ENCODE measurements at regions not wholly inside any gene's neighbourhood (a gene's known extent, or its start where the extent isn't known, plus 50 kb on each side); places are given as distances from the start of the nearest gene placed in this dataset.
"Not testable (repeated sequence)": the region's sequence is repeated elsewhere in the genome, so short reads cannot be mapped to it uniquely, and the experiment has no call there.

DNA sequence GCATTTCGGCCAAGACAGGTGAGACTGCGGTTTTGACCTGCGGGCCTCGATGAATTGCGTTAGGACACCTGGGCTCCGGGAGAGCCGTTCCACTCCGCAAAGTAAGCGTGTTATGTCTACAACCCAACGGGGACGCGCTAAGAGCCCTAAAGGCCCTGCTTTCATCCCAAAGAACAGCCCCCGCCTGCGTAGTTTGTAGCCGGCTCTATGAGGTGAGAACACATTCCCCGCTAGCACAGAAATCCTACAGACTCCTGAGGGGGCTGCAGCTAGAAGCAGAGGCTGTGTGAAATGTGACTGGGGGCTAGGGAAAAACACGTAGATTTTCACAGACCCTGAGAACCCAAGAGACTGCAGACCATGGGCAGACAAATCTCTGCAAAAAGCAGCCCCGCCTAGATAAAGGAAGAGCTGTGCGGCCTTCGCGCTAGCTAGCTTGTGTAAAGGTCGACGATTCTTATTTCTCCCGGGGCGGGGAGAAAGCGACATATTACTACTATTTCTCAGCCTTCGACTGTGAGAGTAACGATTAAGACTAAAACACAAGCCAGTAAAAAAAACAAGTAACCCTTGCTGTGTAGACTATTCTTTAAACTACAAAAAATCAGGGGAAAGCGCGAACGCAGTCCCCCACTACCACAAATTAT lies 242.9 kb downstream of the FAM72C start:
- H3K4me1 Mint-ChIP-seq (ENCODE audit: low read depth); H3K27ac Mint-ChIP-seq; intact Hi-C loops (cut with micrococcal nuclease); H3K36me3 Mint-ChIP-seq (ENCODE audit: low read depth); H3K4me3 Mint-ChIP-seq (ENCODE audit: low read depth); H3K9me3 Mint-ChIP-seq: not testable (repeated sequence)
- peak; percentile 12 for DNase-seq (ENCODE audit: low spot score)
- H3K27me3 Mint-ChIP-seq (ENCODE audit: low read depth), result peaks cover 26% of the 10 kb centered on the region

DNA sequence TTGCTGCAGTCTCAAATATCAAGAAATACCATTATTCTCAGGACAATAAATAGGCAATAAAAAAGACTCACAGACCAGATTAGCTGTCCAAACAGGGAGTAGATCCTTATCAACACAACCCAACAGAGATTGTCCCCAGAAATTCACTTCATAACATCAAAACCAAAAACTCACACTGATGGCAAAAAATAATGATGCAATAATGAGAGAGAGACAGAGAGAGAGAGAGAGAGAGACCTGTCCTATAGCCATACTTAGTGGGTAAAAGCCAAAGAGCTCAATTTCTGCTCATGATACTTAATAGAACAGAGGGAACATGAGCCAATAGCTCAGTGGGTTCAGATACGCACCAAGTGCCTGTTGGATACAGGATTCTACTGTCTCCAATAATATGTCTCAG lies 244.5 kb downstream of the FAM72C start:
- intact Hi-C loops (cut with micrococcal nuclease), result no loop called here
- Mint-ChIP-seq H3K9me3 (no peaks in the 10 kb centered on the region), H3K27me3 (ENCODE audit: low read depth) (peaks cover 36% of the 10 kb centered on the region), H3K27ac (no peak overlapping the region), H3K4me3 (ENCODE audit: low read depth) (no peak overlapping the region), H3K36me3 (ENCODE audit: low read depth) (no peaks in the 10 kb centered on the region), H3K4me1 (ENCODE audit: low read depth) (peaks cover 3% of the 10 kb centered on the region)
- DNase-seq (ENCODE audit: low spot score), result no peak

DNA sequence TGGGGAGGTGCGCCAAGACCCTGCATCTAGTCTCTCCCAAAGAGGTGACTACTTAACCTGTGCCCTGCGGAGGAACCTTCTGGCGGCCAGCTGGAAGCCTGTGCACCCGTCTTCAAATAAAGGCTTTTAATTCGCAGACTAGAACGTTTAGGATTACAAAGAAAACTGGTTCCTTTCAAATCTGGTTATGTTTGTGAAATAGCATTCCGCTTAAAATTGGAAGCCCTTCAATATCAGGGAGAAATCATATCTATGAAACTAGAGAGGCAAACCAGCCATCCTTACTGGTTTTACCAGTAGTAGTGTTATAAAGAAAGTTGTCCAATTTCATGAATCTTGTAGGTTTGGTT lies 250.8 kb downstream of the FAM72C start:
- Mint-ChIP-seq H3K27me3 (ENCODE audit: low read depth) (peaks cover 60% of the 10 kb centered on the region), H3K4me3 (ENCODE audit: low read depth) (peak overlapping the region; percentile 22), H3K4me1 (ENCODE audit: low read depth) (peaks cover 5% of the 10 kb centered on the region), H3K9me3 (no peaks in the 10 kb centered on the region), H3K36me3 (ENCODE audit: low read depth) (no peaks in the 10 kb centered on the region), H3K27ac (peak overlapping the region; percentile 21)
- intact Hi-C loops (cut with micrococcal nuclease), result no loop called here
- no peak for DNase-seq (ENCODE audit: low spot score)

DNA sequence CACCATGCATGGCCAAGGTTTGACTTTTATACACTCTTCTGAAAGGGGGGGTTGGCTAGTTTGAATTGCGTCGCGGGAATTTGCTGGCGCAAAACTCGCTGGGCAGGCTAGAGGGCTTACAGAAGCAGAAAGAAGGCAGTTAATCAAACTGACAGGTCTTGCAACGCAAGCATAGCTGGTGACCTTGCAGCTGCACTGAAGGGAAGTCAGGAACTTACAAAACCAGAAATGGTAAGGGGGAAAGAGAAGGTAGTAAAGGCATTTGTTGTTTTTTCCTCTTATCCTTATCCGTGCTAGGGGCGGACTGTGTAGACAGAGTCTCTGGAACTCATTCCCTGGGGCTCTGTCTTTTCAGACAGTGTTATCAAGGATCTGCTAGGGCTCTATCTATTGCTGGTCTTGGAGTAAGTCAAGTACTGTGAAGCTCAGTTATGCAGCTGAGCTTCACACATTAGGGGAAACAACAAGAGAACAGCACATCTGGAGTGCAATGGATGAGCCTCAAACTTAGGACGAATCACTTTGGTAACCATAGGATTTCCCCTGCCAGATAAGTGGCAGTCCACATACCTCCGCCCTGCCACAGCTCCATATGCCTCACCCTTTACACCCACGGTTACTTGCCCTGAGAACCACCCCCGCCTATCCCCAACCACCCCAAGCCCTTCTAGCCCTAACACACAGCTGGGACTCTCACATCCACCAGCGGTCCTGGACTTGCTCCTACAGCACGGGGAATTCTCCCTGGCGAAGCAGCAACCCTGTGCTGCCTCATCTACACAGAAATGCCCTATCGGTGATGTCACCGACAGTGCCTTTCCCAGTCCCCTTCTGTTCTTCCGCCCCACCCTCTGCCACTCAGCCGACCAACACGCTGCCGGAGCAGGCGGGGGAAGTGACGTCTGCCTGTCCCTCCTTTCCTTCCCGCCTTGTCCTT lies 251.4 kb downstream of the FAM72C start:
- peaks cover 5% of the 10 kb centered on the region for H3K4me1 Mint-ChIP-seq (ENCODE audit: low read depth)
- peaks cover 60% of the 10 kb centered on the region for H3K27me3 Mint-ChIP-seq (ENCODE audit: low read depth)
- intact Hi-C loops (cut with micrococcal nuclease), result no loop called here
- peak overlapping the region; percentile 21 for H3K27ac Mint-ChIP-seq
- DNase-seq (ENCODE audit: low spot score), result no peak
- no peaks in the 10 kb centered on the region for H3K9me3 Mint-ChIP-seq
- H3K4me3 Mint-ChIP-seq (ENCODE audit: low read depth), result peak overlapping the region; percentile 22
- no peaks in the 10 kb centered on the region for H3K36me3 Mint-ChIP-seq (ENCODE audit: low read depth)

DNA sequence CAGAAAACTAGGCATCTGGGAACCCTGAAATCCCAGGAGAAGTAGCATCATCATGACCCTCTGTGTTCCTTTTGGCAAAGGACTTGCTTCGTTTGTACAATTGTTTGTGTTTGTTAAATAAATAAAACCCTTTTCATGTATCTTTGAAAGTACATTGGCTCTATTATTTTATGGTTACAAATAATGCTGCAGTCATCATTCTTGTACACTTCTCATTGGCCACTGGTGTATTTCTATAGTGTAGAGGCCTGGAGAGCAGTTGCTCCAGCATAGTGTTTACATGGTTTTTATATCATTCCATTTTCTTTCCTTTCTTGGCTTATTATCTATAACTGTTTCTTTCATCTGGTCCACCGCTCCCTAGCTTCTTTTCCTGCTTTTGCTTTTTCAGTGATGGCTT lies 253.3 kb downstream of the FAM72C start:
- peaks cover 5% of the 10 kb centered on the region for H3K4me1 Mint-ChIP-seq (ENCODE audit: low read depth)
- H3K4me3 Mint-ChIP-seq (ENCODE audit: low read depth), result no peak overlapping the region
- H3K27me3 Mint-ChIP-seq (ENCODE audit: low read depth), result peaks cover 59% of the 10 kb centered on the region
- no peak for DNase-seq (ENCODE audit: low spot score)
- intact Hi-C loops (cut with micrococcal nuclease), result no loop called here
- H3K27ac Mint-ChIP-seq, result no peak overlapping the region
- no peaks in the 10 kb centered on the region for H3K9me3 Mint-ChIP-seq
- H3K36me3 Mint-ChIP-seq (ENCODE audit: low read depth), result no peaks in the 10 kb centered on the region

DNA sequence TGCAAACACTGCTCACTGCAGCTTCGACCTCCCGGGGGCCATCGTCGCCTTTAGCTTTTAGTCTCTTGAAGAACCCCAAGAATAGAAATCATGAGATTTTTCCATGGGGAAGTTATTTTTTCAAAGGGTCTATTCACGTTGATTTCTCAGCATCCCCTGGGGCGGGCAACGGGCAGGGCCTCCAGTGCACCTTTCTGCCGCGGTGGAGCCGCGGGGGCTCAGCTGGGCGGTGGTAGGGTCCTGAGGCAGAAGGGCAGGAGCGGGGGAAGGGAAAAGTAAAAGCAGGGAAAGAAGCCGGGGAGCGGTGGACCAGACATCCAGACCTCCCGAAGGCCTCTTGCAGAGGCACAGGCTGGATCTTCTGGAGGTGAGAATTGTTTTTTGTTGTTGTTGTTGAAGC lies 253.8 kb downstream of the FAM72C start:
- H3K4me1 Mint-ChIP-seq (ENCODE audit: low read depth), result peaks cover 5% of the 10 kb centered on the region
- no peak overlapping the region for H3K4me3 Mint-ChIP-seq (ENCODE audit: low read depth)

DNA sequence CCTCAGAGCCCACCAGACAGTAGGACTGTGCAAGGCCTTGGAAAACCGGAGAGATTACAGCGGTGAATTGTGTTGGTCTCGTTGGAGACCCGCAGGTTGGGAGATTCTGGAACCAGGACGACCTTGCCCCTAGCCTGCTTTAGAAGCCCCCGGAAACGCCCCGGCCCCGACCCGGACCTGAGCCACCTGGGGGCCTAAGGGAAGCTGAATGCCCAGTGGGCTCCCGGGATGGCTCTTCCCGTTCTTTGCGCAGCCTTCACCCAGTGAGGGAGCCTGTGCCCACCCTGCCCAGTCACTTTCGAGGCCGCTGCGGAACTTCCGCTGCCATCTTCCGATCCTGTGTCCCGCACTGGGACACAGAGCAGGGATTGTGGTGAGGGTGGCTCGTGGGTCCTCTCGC lies 254.4 kb downstream of the FAM72C start:
- Mint-ChIP-seq H3K4me3 (ENCODE audit: low read depth) (no peak overlapping the region), H3K4me1 (ENCODE audit: low read depth) (peaks cover 5% of the 10 kb centered on the region), H3K36me3 (ENCODE audit: low read depth) (no peaks in the 10 kb centered on the region), H3K27ac (no peak overlapping the region), H3K27me3 (ENCODE audit: low read depth) (peaks cover 49% of the 10 kb centered on the region), H3K9me3 (no peaks in the 10 kb centered on the region)
- intact Hi-C loops (cut with micrococcal nuclease), result no loop called here
- DNase-seq (ENCODE audit: low spot score), result no peak

More for the DNA sequence above, 253.8 kb downstream of the FAM72C start:
- H3K27ac Mint-ChIP-seq, result no peak overlapping the region
- intact Hi-C loops (cut with micrococcal nuclease), result no loop called here
- peaks cover 55% of the 10 kb centered on the region for H3K27me3 Mint-ChIP-seq (ENCODE audit: low read depth)
- no peaks in the 10 kb centered on the region for H3K36me3 Mint-ChIP-seq (ENCODE audit: low read depth)
- no peaks in the 10 kb centered on the region for H3K9me3 Mint-ChIP-seq
- DNase-seq (ENCODE audit: low spot score), result no peak

DNA sequence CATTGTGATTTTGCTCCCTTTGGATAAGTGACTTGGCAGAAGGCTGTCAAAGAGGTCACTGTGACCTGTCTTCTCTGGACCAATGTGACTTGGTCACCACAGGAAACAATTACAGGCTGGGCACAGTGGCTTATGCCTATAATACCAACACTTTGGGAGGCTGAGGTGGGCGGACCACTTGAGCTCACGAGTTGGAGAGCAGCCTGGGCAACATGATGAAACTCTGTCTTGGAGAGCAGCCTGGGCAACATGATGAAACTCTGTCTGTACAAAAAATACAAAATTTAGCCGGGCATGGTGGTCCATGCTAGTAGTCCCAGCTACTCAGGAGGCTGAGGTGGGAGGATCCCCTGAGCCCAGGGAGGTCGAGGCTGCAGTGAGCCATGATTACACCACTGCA lies 256.9 kb downstream of the FAM72C start:
- H3K4me3 Mint-ChIP-seq (ENCODE audit: low read depth); H3K36me3 Mint-ChIP-seq (ENCODE audit: low read depth); intact Hi-C loops (cut with micrococcal nuclease); H3K27ac Mint-ChIP-seq; H3K4me1 Mint-ChIP-seq (ENCODE audit: low read depth); H3K9me3 Mint-ChIP-seq; DNase-seq (ENCODE audit: low spot score): not testable (repeated sequence)
- peaks cover 36% of the 10 kb centered on the region for H3K27me3 Mint-ChIP-seq (ENCODE audit: low read depth)

DNA sequence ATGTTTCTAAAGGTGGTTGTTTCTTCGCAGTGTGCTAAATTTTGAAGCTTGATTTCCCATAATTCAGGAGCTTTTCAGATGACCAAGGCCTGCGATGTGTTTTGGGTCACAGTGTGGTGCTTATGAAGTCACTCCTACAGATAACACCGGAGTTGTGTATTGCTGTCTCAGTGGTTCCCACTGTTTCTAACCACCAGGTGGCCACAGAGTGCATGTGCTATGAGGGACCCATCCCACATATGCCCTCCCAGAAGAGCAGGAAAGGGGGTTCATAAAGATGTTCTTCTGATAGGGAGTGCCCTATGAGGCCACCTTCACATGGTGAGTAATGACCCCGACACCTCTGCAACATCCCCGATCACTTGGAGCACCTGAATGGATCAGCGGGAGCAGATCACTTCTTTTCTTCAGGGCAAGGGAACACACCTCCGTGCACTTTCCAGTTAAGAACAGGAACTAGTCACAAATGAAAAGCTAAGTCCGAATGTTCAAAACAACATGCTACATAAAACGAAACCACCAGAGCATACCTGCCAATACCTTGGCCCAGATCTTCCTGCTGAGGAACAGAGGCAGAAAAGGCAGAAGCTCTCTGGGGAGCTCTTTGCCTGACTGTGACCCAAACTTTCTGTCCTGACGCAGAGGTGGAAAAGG lies 262.1 kb downstream of the FAM72C start:
- H3K27ac Mint-ChIP-seq; H3K4me1 Mint-ChIP-seq (ENCODE audit: low read depth); H3K4me3 Mint-ChIP-seq (ENCODE audit: low read depth); intact Hi-C loops (cut with micrococcal nuclease); H3K9me3 Mint-ChIP-seq; DNase-seq (ENCODE audit: low spot score); H3K36me3 Mint-ChIP-seq (ENCODE audit: low read depth): not testable (repeated sequence)
- peaks cover 22% of the 10 kb centered on the region for H3K27me3 Mint-ChIP-seq (ENCODE audit: low read depth)

DNA sequence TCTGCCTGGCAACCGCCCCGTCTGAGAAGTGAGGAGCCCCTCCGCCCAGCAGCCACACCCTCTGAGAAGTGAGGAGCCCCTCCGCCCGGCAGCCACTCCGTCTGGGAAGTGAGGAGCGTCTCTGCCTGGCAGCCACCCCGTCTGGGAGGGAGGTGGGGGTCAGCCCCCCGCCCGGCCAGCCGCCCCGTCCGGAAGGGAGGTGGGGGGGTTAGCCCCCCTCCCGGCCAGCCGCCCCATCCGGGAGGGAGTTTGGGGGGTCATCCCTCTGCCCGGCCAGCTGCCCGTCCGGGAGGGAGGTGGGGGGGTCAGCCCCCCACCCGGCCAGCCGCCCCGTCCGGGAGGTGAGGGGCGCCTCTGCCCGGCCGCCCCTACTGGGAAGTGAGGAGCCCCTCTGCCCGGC lies 269.0 kb downstream of the FAM72C start:
- H3K27ac Mint-ChIP-seq; H3K4me3 Mint-ChIP-seq (ENCODE audit: low read depth); DNase-seq (ENCODE audit: low spot score); intact Hi-C loops (cut with micrococcal nuclease); H3K9me3 Mint-ChIP-seq; H3K36me3 Mint-ChIP-seq (ENCODE audit: low read depth); H3K4me1 Mint-ChIP-seq (ENCODE audit: low read depth): not testable (repeated sequence)
- H3K27me3 Mint-ChIP-seq (ENCODE audit: low read depth), result peaks cover 36% of the 10 kb centered on the region

DNA sequence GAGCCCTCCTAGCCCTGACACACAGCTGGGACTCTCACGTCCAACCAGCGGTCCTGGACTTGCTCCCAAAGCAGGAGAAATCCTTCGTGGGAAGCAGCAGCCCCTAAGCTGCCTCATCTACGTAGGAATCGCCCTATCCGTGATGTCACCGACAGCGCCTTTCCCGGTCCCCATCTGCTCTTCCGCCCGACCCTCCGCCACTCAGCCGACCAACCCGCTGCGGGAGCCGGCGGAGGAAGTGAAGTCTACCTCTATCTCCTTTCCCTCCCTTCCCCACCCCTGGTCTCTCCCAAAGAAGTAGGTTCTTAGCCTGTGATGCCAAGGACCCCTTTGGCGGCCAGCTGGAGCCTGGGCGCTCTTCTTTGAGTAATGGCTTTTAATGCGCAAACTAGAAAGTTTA lies 272.1 kb downstream of the FAM72C start:
- H3K27ac Mint-ChIP-seq, result no peak overlapping the region
- peaks cover 52% of the 10 kb centered on the region for H3K27me3 Mint-ChIP-seq (ENCODE audit: low read depth)
- no peaks in the 10 kb centered on the region for H3K9me3 Mint-ChIP-seq
- H3K4me1 Mint-ChIP-seq (ENCODE audit: low read depth), result peaks cover 9% of the 10 kb centered on the region
- no peak overlapping the region for H3K4me3 Mint-ChIP-seq (ENCODE audit: low read depth)
- intact Hi-C loops (cut with micrococcal nuclease), result loop anchor here (2.0 kb wide), 1 partner anchor 47 kb away; no protein-coding TSS in a partner anchor
- DNase-seq (ENCODE audit: low spot score), result no peak
- peaks cover 4% of the 10 kb centered on the region for H3K36me3 Mint-ChIP-seq (ENCODE audit: low read depth)

DNA sequence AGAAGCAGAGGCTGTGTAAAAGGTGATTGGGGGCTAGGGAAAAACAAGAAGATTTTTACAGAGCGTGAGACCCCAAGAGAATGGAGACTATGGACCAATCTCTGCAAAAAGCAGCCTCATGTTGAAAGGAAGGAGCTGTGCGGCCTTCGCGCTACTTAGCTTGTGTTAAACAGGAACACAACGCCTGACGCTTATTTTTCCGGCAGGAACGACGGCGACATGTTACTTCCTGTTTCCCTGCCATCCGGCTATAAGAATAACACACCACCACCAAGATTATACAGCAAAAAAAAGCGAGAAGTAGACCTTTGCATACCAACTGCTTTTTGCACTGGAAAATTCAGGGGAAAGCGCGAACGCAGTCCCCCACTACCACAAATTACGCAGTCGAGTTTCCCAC lies 272.7 kb downstream of the FAM72C start:
- peaks cover 4% of the 10 kb centered on the region for H3K36me3 Mint-ChIP-seq (ENCODE audit: low read depth)
- peaks cover 58% of the 10 kb centered on the region for H3K27me3 Mint-ChIP-seq (ENCODE audit: low read depth)
- H3K9me3 Mint-ChIP-seq, result no peaks in the 10 kb centered on the region
- no peak overlapping the region for H3K4me3 Mint-ChIP-seq (ENCODE audit: low read depth)
- intact Hi-C loops (cut with micrococcal nuclease), result loop anchor here (2.0 kb wide), 1 partner anchor 46 kb away; no protein-coding TSS in a partner anchor
- peaks cover 9% of the 10 kb centered on the region for H3K4me1 Mint-ChIP-seq (ENCODE audit: low read depth)
- H3K27ac Mint-ChIP-seq, result no peak overlapping the region
- DNase-seq (ENCODE audit: low spot score), result no peak

DNA sequence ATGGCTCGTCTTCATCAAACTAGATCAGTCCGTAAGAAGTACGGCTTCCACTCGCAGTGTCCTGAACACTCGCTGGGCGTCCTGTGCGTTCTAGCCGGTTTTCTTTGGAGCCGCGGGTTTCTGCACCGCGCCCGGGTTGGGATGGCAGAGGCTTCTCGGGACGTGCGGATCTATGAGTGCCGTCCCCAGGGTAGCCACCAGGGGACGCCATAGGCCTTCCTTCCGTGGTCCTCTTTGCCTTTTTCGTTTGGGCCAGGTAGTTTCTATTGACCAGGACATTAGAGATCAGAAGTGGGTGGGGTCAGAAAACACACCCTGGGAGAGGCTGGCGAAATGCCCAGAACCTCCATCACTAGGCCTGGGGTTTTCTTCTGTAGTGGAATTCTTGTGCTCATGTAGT lies 273.8 kb downstream of the FAM72C start:
- no peak overlapping the region for H3K4me3 Mint-ChIP-seq (ENCODE audit: low read depth)

More for the DNA sequence above, 273.8 kb downstream of the FAM72C start:
- peaks cover 68% of the 10 kb centered on the region for H3K27me3 Mint-ChIP-seq (ENCODE audit: low read depth)
- peaks cover 9% of the 10 kb centered on the region for H3K4me1 Mint-ChIP-seq (ENCODE audit: low read depth)
- H3K27ac Mint-ChIP-seq, result no peak overlapping the region
- H3K36me3 Mint-ChIP-seq (ENCODE audit: low read depth), result peaks cover 4% of the 10 kb centered on the region
- H3K9me3 Mint-ChIP-seq, result no peaks in the 10 kb centered on the region
- DNase-seq (ENCODE audit: low spot score), result no peak
- intact Hi-C loops (cut with micrococcal nuclease), result loop anchor here (2.0 kb wide), 1 partner anchor 45 kb away; no protein-coding TSS in a partner anchor
